HCT116 (cell line): ENCODE measurements at regions not wholly inside any gene's neighbourhood (a gene's known extent, or its start where the extent isn't known, plus 50 kb on each side); places are given as distances from the start of the nearest gene placed in this dataset.

Experiments
- ATAC-seq: fragments of 200-7000 bp; cut with Tn5 transposase; 2 replicates; pipeline ENCODE4 v1.9.1; 2020; ENCODE audit warnings: mild to moderate bottlenecking, moderate library complexity
- BruUV-seq: library from RNA; stranded (reverse); fragments of 400-500 nt; replicated peaks from 2 replicates; lab custom pipeline; 2021; lab: Mats Ljungman, UMichigan
- CTCF ChIA-PET: fragments of 300-600 bp; sonication (Branson Sonifier 250); formaldehyde crosslinking; loops from one replicate; lab custom pipeline; 2021; ENCODE audit warnings: antibody characterized with exemption; lab: Charles Lee
- POLR2A ChIA-PET: fragments of 300-600, 350-600 bp; sonication (Branson Sonifier 250); formaldehyde crosslinking; loops from one replicate; lab custom pipeline; 2021; ENCODE audit warnings: antibody characterized with exemption; lab: Charles Lee
- RAD21 ChIA-PET, 2 experiments: fragments of 300-600 bp; sonication (Branson Sonifier 250); formaldehyde crosslinking; loops; one replicate each; lab custom pipeline; 2023; ENCODE audit warnings: low total read pairs in 2 of 2; ENCODE audit not compliant: uncharacterized antibody in 2 of 2, unreplicated experiment in 2 of 2, low non-redundant PET in 1 of 2; lab: Charles Lee
- DNase-seq: peaks from one replicate; pipeline ENCODE4 v3.0.0-alpha.2; 2010; ENCODE audit warnings: low read depth, low spot score
- H2AFZ ChIP-seq: fragments of 200-600 bp; shearing (Covaris generic), sonication (generic); 2 replicates; pipeline ENCODE4 v1.6.1; 2017; ENCODE audit warnings: low read depth, mixed run types, mixed read lengths, antibody characterized with exemption, low read length; ENCODE audit not compliant: poor library complexity, severe bottlenecking
- H3K27ac ChIP-seq: 2 replicates; pipeline ENCODE4 v1.5.1; 2012; ENCODE audit warnings: low read depth, low read length
- H3K27me3 ChIP-seq: fragments of 200-600 bp; sonication (generic); 2 replicates; pipeline ENCODE4 v1.6.1; 2016; ENCODE audit warnings: mixed run types, low read length, mixed read lengths; ENCODE audit not compliant: insufficient read depth
- H3K36me3 ChIP-seq, 2 experiments: fragments of 200-500 bp in 1 of 2; fragments of 200-600 bp in 1 of 2; sonication (Bioruptor generic) in 1 of 2; sonication (generic) in 1 of 2; 2 replicates each; pipeline versions ENCODE4 v1.5.1 to v1.6.1; 2014 to 2016; ENCODE audit warnings: low read length in 2 of 2, inconsistent platforms in 1 of 2, mixed read lengths in 1 of 2, mixed run types in 1 of 2; ENCODE audit not compliant: insufficient read depth in 2 of 2, control insufficient read depth in 1 of 2
- H3K4me1 ChIP-seq, 2 experiments: fragments of 200-600 bp in 1 of 2; sonication (generic) in 1 of 2; 2 replicates each; pipeline versions ENCODE4 v1.5.1 to v1.6.1; 2012 to 2017; ENCODE audit warnings: low read length in 2 of 2, inconsistent platforms in 1 of 2, mild to moderate bottlenecking in 1 of 2, mixed read lengths in 1 of 2, mixed run types in 1 of 2, moderate library complexity in 1 of 2; ENCODE audit not compliant: insufficient read depth in 2 of 2, control insufficient read depth in 1 of 2
- H3K4me2 ChIP-seq: fragments of 200-600 bp; sonication (generic); 2 replicates; pipeline ENCODE4 v1.6.1; 2017; ENCODE audit warnings: mixed run types, low read length, mixed read lengths
- H3K4me3 ChIP-seq, 2 experiments: fragments of 200-600 bp in 1 of 2; sonication (generic) in 1 of 2; replicated peaks in 1 of 2; 2 replicates each; pipeline ENCODE4 v1.5.1; 2011 to 2016; ENCODE audit warnings: low read length in 2 of 2, control low read depth in 1 of 2, low read depth in 1 of 2, mild to moderate bottlenecking in 1 of 2, mixed read lengths in 1 of 2, mixed run types in 1 of 2
- H3K79me2 ChIP-seq: fragments of 200-600 bp; sonication (generic); 2 replicates; pipeline ENCODE4 v1.6.1; 2017; ENCODE audit warnings: mild to moderate bottlenecking, mixed run types, low read length, moderate library complexity, mixed read lengths; ENCODE audit not compliant: insufficient read depth
- H3K9ac ChIP-seq: fragments of 200-600 bp; sonication (generic); 2 replicates; pipeline ENCODE4 v1.6.1; 2016; ENCODE audit warnings: low read length, mixed read lengths
- H3K9me2 ChIP-seq: fragments of 200-600 bp; sonication (generic), shearing (Covaris generic); 2 replicates; pipeline ENCODE4 v1.6.1; 2017; ENCODE audit warnings: mixed run types, mild to moderate bottlenecking, moderate library complexity; ENCODE audit not compliant: insufficient read depth
- H3K9me3 ChIP-seq, 2 experiments: fragments of 200-500 bp in 1 of 2; fragments of 200-600 bp in 1 of 2; sonication (Bioruptor generic) in 1 of 2; sonication (generic) in 1 of 2; 2 replicates each; pipeline ENCODE4 v1.6.1; 2014 to 2017; ENCODE audit warnings: low read length in 2 of 2, mixed read lengths in 2 of 2, inconsistent platforms in 1 of 2, low read depth in 1 of 2, mild to moderate bottlenecking in 1 of 2, mixed run types in 1 of 2, moderate library complexity in 1 of 2; ENCODE audit not compliant: control insufficient read depth in 1 of 2, insufficient read depth in 1 of 2
- H4K20me1 ChIP-seq: fragments of 200-600 bp; sonication (generic), shearing (Covaris generic); 2 replicates; pipeline ENCODE4 v1.6.1; 2017; ENCODE audit warnings: mixed run types, mild to moderate bottlenecking, moderate library complexity; ENCODE audit not compliant: insufficient read depth
- ATF3 ChIP-seq: IDR thresholded peaks from 2 replicates; pipeline ENCODE4 v1.6.1; 2012
- CEBPB ChIP-seq: IDR thresholded peaks from 2 replicates; pipeline ENCODE4 v1.6.1; 2012; ENCODE audit warnings: low read depth
- CTCF ChIP-seq, 3 experiments: fragments of 200-600 bp in 1 of 3; sonication (generic) in 1 of 3; IDR thresholded peaks in 2 of 3; conservative IDR thresholded peaks in 1 of 3; 2 replicates each; pipeline ENCODE4 v1.5.1; 2012 to 2017; ENCODE audit warnings: low read depth in 2 of 3, low read length in 2 of 3, antibody characterized with exemption in 1 of 3, borderline replicate concordance in 1 of 3, control low read depth in 1 of 3, mild to moderate bottlenecking in 1 of 3, mixed read lengths in 1 of 3, mixed run types in 1 of 3, moderate library complexity in 1 of 3; ENCODE audit not compliant: insufficient read depth in 1 of 3
- ELF1 ChIP-seq: IDR thresholded peaks from 2 replicates; pipeline ENCODE4 v1.6.1; 2012; ENCODE audit warnings: low read depth, borderline replicate concordance
- FOSL1 ChIP-seq: IDR thresholded peaks from 2 replicates; pipeline ENCODE4 v1.6.1; 2012; ENCODE audit warnings: low read depth
- JUND ChIP-seq: IDR thresholded peaks from 2 replicates; pipeline ENCODE4 v1.6.1; 2012
- MAX ChIP-seq: IDR thresholded peaks from 2 replicates; pipeline ENCODE4 v1.6.1; 2012
- REST ChIP-seq: IDR thresholded peaks from 2 replicates; pipeline ENCODE4 v1.6.1; 2012; ENCODE audit warnings: low read depth
- SIN3A ChIP-seq: IDR thresholded peaks from 2 replicates; pipeline ENCODE4 v1.6.1; 2012; ENCODE audit warnings: low read depth
- SRF ChIP-seq: IDR thresholded peaks from 2 replicates; pipeline ENCODE4 v1.6.1; 2012; ENCODE audit warnings: low read depth
- intact Hi-C: fragments of 100-400 bp; cut with micrococcal nuclease; formaldehyde crosslinking; loops from 2 replicates; pipeline ENCODE4 v1.10.0; 2022

- no peaks in the 10 kb centered on the region for H3K27me3 ChIP-seq
- no peaks in the 10 kb centered on the region for H3K36me3 ChIP-seq
- no peak overlapping the region for H3K9ac ChIP-seq
- H4K20me1 ChIP-seq: no peaks in the 10 kb centered on the region
- no TSS peak for BruUV-seq
- no peak overlapping the region for H3K4me2 ChIP-seq
- CTCF ChIA-PET: no interaction called here
- ATAC-seq: no peak
- no peak overlapping the region for H2AFZ ChIP-seq
- no peak overlapping the region for H3K4me3 ChIP-seq
- POLR2A ChIA-PET: no interaction called here
- no peak for DNase-seq
- H3K4me1 ChIP-seq: peaks cover 0 to 6% of the 10 kb centered on the region in 2 experiments; a peak in 2 of 4 replicates
- RAD21 ChIA-PET: no interaction called here
- TF ChIP-seq REST: no peak
- no peak for TF ChIP-seq SIN3A
- no peak for TF ChIP-seq JUND
- no peak for TF ChIP-seq ATF3
- no peak for TF ChIP-seq SRF
- no peak for TF ChIP-seq ELF1
- no peak for TF ChIP-seq CEBPB
- TF ChIP-seq MAX: no peak
- no peak for TF ChIP-seq CTCF (IDR thresholded peaks at IDR 0.05 in 2 of 3, conservative IDR thresholded peaks at IDR 0.05 in 1 of 3; ENCODE audit: borderline replicate concordance in 1 of 3, insufficient read depth in 1 of 3, low read depth in 2 of 3, low read length in 2 of 3)
- TF ChIP-seq FOSL1: no peak
- TF ChIP-seq, all 23 proteins: peak for 0
- intact Hi-C loops: no loop called here
- Histone ChIP-seq H3K9me2 (no peaks in the 10 kb centered on the region), H3K9me3 (no peaks in the 10 kb centered on the region), H3K79me2 (no peaks in the 10 kb centered on the region), H3K27ac (no peak overlapping the region)
Measured at GRCh38 chr6:4282926-4283325, 147.6 kb upstream of the ECI2 start.
